Brain pericyte (primary cell): ENCODE measurements at regions not wholly inside any gene's neighbourhood (a gene's known extent, or its start where the extent isn't known, plus 50 kb on each side); places are given as distances from the start of the nearest gene placed in this dataset.
"Not testable (repeated sequence)": the region's sequence is repeated elsewhere in the genome, so short reads cannot be mapped to it uniquely, and the experiment has no call there.

Source experiments
- DNase-seq: peaks from one replicate; pipeline ENCODE4 v3.0.0-alpha.2; 2012; ENCODE audit warnings: low read depth, low spot score

DNA sequence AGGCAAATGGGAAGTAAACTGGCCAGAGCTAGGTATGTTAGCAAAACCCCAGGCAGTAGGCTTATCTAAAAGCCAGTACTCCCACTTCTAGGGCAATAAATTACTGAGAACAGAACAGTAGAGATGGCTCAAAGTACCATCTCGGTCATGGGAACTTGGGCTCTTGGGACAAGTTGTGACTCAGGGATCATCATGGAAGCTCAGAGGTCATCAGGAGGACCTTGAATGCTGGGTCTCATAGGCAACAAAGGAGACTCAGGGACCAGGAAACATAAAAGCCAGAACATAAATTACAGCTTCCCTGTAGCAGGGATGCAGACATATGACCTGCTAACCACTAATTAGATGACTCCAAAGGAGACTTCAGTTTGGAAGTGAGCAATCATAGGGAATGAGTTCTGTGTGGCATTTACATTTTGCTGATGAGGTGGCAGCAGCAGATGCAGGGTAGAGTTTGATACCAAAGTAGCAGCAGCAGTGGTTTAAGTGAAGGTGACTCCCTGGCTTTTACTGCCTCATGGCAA is 97.6 kb upstream of the SCAF11 start:
- DNase-seq = no peak

- DNase-seq = no peak
These were observed 94.6 kb upstream of the SCAF11 start for GRCh38 chr12:46084666-46085631.

DNA sequence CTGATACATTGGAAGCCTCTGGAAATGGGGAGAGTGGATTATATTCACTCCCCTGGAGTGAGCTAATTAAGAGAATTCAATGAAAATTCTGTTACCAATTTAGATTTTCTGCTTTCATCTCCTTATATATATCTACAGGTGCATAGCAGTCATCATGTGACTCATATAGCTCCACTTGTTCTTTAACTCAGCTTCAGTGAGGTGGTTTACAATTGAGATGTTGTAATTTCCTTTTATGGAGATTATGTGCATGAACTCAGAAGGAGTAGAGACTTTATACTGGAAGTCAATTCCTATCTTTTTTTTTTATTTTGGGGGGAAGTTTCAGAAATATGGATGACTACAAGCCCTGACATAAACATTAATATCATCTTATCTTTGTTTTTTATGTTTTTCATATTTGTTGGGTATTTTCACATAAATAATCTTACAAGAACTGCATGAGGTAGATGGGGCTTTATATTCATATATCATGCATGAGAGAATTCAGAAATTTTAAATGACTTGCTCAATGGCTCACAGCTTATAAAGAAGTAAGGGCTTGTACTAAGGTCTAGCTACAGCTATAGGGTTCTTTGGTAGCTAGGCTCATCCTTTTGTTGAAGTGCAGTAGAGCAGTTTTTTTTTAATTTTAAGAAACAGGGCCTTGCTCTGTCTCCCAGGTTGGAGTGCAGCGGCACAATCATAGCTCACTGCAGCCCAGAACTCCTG is 92.3 kb upstream of the SCAF11 start:
- no peak for DNase-seq

- DNase-seq = no peak
These were observed 82.9 kb upstream of the SCAF11 start for GRCh38 chr12:46073321-46073720.

GRCh38 chr12:46071769-46072624 is 81.6 kb upstream of the SCAF11 start:
- DNase-seq = peak; percentile 16

GRCh38 chr12:46071335-46071734 is 81.0 kb upstream of the SCAF11 start:
- DNase-seq = no peak

DNA sequence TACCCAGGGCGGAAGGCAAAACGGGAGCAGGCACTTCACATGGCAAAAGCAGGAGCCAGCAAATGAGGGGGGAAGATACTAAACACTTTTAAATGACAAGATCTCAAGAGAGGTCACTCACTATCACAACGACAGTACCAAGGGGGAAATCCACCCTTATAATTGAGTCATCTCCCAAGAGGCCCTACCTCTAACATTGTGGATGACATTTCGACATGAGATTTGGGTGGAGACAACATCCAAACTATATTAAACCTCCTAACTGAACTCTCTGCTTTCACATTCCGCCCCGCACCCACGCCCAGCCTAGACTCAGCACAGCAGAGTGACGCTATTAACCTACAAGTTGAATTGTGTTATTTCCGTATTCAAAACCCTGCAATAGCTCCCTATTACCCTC is 76.7 kb upstream of the SCAF11 start:
- DNase-seq = no peak

DNA sequence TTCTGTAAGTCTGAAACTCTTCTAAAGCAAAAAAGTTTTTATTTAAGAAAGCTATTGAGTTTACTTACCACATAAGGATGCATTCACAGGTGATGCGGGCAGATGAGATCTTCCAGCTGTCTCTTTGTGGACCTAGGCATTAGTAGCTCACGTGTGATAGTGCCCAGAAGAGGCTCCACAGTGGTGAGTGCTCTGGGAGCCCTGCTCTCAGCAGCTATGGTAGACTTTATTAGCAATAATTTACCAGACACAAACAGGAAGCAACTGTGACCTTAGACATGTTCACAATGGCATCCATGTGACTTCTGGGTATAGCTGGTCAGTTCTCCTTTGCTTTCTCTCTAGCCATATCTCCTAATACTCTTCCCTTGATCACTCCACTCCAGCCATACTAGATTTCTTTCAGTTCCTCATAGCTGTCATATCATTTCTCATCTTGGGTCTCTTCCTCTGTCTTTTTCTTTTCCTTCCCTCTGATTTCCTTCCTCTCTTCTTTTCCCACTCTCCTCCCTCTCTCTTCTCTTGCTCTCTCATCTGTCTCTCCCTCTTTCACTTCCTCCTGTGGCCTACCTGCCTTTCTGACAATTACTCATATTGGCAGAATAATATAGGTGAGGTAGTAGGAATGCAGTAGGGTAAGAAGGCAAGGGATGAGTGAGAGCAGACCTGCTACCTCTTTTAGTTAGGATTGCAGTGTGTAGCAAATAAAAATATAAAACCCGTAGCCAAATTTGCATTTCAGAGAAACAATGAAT is 75.2 kb upstream of the SCAF11 start:
- no peak for DNase-seq

DNA sequence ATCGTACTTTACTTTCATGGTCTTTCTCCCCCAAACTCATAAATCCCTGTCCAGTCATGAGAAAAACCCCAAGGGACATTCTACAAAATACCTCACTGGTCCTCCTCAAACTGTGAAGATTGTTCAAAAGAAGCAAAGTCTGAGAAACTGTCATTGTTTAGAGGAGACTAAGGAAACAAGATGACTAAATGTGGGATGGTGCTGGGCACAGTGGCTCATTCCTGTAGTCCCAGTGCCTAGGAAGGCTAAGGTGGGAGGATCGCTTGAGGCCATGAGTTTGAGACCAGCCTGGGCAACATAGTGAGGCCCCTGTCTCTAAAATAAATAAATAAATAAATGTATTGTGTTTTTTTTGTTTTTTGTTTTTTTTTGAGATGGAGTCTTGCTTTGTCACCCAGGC is 74.2 kb upstream of the SCAF11 start:
- no peak for DNase-seq

- DNase-seq = not testable (repeated sequence)
These were observed 68.3 kb upstream of the SCAF11 start for GRCh38 chr12:46058697-46059096.

- no peak for DNase-seq
These were observed 60.4 kb upstream of the SCAF11 start for GRCh38 chr12:46050805-46051204.

GRCh38 chr12:46049665-46050064 is 59.3 kb upstream of the SCAF11 start:
- no peak for DNase-seq

GRCh38 chr12:46046436-46046835 is 56.1 kb upstream of the SCAF11 start:
- no peak for DNase-seq

- no peak for DNase-seq
These were observed 53.7 kb upstream of the SCAF11 start for GRCh38 chr12:46043972-46044520.
